BE2C (cell line): ENCODE measurements at regions not wholly inside any gene's neighbourhood (a gene's known extent, or its start where the extent isn't known, plus 50 kb on each side); places are given as distances from the start of the nearest gene placed in this dataset.

Source experiments
- DNase-seq: peaks from one replicate; pipeline ENCODE4 v3.0.0-alpha.2; 2020
- H3K27me3 ChIP-seq: fragments of 250-450 bp; sonication (Bioruptor Pico); 2 replicates; pipeline ENCODE4 v1.5.1; 2020; ENCODE audit warnings: mild to moderate bottlenecking
- H3K36me3 ChIP-seq: fragments of 250-450 bp; sonication (Bioruptor Pico); 2 replicates; pipeline ENCODE4 v1.5.1; 2020; ENCODE audit warnings: mild to moderate bottlenecking
- H3K4me1 ChIP-seq: fragments of 250-450 bp; sonication (Bioruptor Pico); 2 replicates; pipeline ENCODE4 v1.5.1; 2020
- H3K4me3 ChIP-seq: 2 replicates; pipeline ENCODE4 v1.5.1; 2011; ENCODE audit warnings: low read depth, low read length
- H3K9me3 ChIP-seq: fragments of 250-450 bp; sonication (Bioruptor Pico); 2 replicates; pipeline ENCODE4 v1.5.1; 2020
- TF ChIP-seq, protein P1 (sequence below): IDR thresholded peaks from 2 replicates; pipeline ENCODE4 v1.5.1; 2012; ENCODE audit warnings: mild to moderate bottlenecking, low read depth, low read length

DNA sequence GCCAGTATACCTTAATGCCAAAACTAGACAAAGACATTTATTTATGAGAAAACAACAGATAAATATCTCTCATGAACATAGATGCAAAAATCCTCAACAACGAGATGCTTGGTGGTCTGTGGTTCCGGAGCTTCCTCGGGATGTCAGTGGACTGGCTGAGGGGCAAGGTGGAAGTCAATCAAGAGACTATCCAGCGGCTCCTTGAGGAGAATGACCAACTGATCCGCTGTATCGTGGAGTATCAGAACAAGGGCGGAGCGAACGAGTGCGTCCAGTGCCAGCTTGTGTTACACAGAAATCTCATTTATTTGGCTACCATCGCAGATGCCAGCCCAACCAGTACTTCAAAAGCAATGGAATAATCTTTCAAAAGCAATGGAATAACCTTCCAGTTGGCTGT, 60.0 kb upstream of the PARD3 start:
- TF ChIP-seq, protein P1, sequence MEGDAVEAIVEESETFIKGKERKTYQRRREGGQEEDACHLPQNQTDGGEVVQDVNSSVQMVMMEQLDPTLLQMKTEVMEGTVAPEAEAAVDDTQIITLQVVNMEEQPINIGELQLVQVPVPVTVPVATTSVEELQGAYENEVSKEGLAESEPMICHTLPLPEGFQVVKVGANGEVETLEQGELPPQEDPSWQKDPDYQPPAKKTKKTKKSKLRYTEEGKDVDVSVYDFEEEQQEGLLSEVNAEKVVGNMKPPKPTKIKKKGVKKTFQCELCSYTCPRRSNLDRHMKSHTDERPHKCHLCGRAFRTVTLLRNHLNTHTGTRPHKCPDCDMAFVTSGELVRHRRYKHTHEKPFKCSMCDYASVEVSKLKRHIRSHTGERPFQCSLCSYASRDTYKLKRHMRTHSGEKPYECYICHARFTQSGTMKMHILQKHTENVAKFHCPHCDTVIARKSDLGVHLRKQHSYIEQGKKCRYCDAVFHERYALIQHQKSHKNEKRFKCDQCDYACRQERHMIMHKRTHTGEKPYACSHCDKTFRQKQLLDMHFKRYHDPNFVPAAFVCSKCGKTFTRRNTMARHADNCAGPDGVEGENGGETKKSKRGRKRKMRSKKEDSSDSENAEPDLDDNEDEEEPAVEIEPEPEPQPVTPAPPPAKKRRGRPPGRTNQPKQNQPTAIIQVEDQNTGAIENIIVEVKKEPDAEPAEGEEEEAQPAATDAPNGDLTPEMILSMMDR, result no peak
- Histone ChIP-seq H3K36me3 (no peaks in the 10 kb centered on the region), H3K4me3 (no peak overlapping the region), H3K4me1 (no peaks in the 10 kb centered on the region), H3K27me3 (no peaks in the 10 kb centered on the region), H3K9me3 (no peaks in the 10 kb centered on the region)
- DNase-seq, result no peak

DNA sequence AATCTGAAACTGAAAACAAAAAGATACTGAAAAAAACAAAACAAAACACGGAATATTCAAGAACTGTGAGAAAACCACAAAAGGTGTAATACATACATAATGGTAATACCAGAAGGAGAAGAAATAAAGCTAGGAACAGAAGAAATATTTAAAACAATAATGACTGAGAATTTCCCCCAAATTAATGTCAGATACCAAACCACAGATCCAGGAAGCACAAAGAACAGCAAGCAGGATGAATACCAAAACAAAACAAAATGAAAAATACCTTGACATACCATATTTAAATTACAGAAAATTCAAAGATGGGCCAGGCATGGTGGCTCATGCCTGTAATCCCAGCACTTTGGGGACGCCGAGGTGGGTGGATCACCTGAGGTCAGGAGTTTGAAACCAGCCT, 57.7 kb upstream of the PARD3 start:
- no peak overlapping the region for H3K4me3 ChIP-seq
- no peaks in the 10 kb centered on the region for H3K27me3 ChIP-seq
- H3K36me3 ChIP-seq, result no peaks in the 10 kb centered on the region
- no peaks in the 10 kb centered on the region for H3K4me1 ChIP-seq
- TF ChIP-seq, protein P1, result no peak
- no peak for DNase-seq
- H3K9me3 ChIP-seq, result no peaks in the 10 kb centered on the region

DNA sequence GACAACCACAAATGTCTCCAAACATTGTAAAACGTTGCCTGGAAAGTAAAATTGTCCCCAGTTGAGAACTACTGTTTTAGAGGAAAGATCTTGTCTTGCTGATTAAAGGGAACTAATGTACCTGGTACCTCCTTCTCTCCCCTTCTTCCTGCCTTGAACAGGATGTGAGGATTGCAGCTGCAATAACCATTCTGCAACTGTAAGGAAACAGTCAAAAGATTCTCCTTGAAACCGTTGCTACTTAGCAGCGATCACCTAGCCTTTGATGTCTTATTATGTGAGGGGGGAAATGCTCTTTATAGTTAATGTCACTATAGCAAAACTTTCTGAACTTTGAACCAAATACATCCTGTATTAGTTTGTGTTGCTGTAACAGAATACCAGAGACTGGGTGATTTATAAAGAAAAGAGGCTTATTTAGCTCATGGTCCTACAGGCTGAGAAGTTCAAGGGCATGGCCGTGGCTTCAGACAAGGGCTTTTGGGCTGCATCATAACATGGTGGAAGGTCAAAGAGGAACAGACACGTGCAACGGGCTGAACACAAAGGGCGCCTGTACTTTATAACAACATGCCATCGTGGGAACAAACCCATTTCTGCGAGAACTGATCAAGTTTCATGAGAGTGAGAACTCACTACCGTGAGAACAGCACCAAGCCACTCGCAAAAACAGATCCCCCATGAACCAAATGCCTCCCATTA, 54.2 kb upstream of the PARD3 start:
- TF ChIP-seq, protein P1, result no peak
- Histone ChIP-seq H3K4me3 (no peak overlapping the region), H3K4me1 (no peaks in the 10 kb centered on the region; the same call in 1 of the 2 replicates)

DNA sequence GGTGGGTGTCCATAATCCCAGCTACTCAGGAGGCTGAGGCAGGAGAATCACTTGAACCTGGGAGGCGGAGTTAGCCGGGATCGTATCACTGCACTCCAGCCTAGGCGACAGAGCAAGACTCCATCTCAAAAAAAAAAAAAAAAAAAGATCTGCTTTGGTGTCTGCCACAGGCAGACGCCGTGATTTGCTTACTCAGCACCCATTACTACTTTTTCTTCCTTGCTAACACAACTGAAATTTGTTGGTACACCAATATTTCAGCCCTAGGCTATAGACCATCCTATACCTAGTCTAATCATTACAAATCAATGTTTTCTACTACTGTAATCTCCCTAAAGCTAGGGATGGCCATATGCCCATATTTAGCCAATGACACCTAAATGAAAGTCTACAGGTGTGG, 53.5 kb upstream of the PARD3 start:
- no peak for DNase-seq
- Histone ChIP-seq H3K27me3 (no peaks in the 10 kb centered on the region), H3K4me1 (no peaks in the 10 kb centered on the region; the same call in 1 of the 2 replicates), H3K4me3 (no peak overlapping the region), H3K9me3 (no peaks in the 10 kb centered on the region), H3K36me3 (no peaks in the 10 kb centered on the region)
- TF ChIP-seq, protein P1, result no peak

More for the DNA sequence above, 54.2 kb upstream of the PARD3 start:
- Histone ChIP-seq H3K9me3 (no peaks in the 10 kb centered on the region), H3K36me3 (no peaks in the 10 kb centered on the region), H3K27me3 (no peaks in the 10 kb centered on the region)
- DNase-seq, result no peak

DNA sequence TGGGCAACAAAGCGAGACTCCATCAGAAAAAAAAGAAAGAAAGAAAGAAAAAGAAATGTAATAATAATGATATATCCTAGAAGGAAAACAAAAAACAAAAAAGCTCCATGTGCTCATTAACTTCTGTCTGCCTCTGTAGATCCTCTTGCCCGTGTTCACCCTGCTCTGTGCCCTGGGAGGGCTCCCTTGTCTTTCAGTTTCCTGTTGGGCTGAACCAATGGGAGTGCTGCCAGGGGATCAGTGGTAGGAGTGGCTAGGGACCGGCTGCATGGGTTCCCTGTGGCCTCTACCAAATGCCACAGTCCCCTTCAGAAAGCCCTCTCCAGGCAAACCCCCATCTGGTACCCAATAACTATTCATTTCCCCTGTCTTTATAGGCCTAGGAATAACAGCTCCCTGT, 51.8 kb upstream of the PARD3 start:
- TF ChIP-seq, protein P1, result no peak
- no peaks in the 10 kb centered on the region for H3K36me3 ChIP-seq
- DNase-seq, result peak; percentile 19
- H3K4me3 ChIP-seq, result no peak overlapping the region
- no peaks in the 10 kb centered on the region; the same call in 1 of the 2 replicates for H3K4me1 ChIP-seq
- no peaks in the 10 kb centered on the region for H3K27me3 ChIP-seq
- H3K9me3 ChIP-seq, result no peaks in the 10 kb centered on the region
